RCC 7860 (cell line): ENCODE measurements at regions not wholly inside any gene's neighbourhood (a gene's known extent, or its start where the extent isn't known, plus 50 kb on each side); places are given as distances from the start of the nearest gene placed in this dataset.
"Not testable (repeated sequence)": the region's sequence is repeated elsewhere in the genome, so short reads cannot be mapped to it uniquely, and the experiment has no call there.

Experiments
- DNase-seq: peaks from one replicate; pipeline ENCODE4 v3.0.0-alpha.2; 2015; ENCODE audit warnings: low spot score
- FAIRE-seq: peaks from 2 replicates; lab custom pipeline; 2012; peaks lifted over from hg19 to GRCh38; lab: Jason Lieb, UNC

DNA sequence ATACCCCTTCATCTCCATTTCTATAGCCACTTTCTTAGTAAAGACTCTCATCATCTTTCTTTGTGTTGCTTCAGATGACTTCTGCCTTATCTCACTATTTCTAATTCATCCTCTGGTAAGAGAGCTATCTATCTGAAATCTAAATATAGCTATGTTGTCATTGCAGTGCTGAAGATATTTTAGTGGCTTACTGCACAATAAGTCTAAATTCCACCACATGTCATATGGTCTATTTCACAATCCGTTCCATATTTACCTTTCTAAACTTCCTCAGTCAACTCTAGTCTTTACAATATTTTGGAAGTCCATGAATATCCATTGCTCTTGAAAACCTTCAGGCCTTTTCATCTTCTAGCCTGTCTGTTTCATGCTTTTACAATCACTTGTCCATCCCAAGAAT, 465.1 kb upstream of the SLC10A2 start:
- DNase-seq (no peak), FAIRE-seq (no peak)

DNA sequence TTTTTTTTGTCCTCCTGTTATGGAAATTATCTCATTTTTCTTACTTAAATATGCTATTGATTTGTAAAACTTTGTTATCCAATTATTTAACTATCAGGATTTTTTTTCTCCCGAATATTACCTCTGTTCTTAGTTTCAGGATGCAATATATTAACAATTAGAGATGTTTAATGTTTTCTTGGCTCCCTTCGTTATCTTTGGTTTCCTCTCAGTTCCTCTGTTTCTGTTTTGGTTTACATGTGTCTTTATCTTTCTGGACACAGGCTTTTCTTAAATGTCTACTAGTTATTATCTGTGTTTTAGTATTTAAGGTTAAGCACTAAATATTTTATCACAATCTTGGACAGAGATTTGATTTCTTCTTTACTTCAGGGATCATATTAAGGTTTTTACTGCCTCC, 462.2 kb upstream of the SLC10A2 start:
- no peak for FAIRE-seq
- no peak for DNase-seq

DNA sequence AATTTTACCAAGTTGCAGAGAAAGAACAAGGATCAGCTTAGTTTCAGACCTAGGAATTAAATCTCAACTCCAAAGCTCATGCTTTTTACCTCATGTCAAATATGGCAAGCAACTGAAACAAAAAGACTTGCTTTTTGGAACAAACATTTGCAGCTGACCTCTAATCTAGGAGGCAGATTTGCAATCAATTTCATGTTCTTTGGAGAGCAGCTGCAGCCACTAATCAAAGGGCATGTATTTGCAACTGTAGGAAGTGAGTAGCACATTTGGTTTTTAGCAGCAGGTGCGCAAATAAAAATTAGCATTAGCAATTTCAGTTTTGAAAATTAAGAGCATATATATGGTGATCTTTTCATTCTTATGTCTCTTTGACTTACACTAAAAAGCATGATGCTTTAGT, 459.3 kb upstream of the SLC10A2 start:
- FAIRE-seq, result no peak
- no peak for DNase-seq

GRCh38 chr13:103523858-103524257, 457.6 kb upstream of the SLC10A2 start:
- FAIRE-seq, result no peak
- no peak for DNase-seq

GRCh38 chr13:103521532-103521931, 455.3 kb upstream of the SLC10A2 start:
- no peak for FAIRE-seq
- no peak for DNase-seq

DNA sequence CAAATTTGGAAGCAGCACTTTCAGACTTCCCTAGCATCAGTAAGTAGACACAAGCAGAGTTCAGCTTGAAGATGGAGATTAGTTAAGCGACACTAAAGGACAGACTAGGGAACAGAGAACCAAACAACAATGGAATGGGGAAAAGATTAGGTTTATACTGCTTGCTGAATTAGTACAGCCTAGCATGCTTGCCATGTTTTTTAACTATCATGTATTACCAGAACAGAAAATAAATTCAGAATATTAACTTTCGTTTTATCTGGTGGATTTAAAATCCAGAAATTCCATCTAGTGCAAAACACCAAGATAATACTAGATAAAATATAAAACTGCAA, 451.5 kb upstream of the SLC10A2 start:
- DNase-seq (no peak), FAIRE-seq (no peak)

DNA sequence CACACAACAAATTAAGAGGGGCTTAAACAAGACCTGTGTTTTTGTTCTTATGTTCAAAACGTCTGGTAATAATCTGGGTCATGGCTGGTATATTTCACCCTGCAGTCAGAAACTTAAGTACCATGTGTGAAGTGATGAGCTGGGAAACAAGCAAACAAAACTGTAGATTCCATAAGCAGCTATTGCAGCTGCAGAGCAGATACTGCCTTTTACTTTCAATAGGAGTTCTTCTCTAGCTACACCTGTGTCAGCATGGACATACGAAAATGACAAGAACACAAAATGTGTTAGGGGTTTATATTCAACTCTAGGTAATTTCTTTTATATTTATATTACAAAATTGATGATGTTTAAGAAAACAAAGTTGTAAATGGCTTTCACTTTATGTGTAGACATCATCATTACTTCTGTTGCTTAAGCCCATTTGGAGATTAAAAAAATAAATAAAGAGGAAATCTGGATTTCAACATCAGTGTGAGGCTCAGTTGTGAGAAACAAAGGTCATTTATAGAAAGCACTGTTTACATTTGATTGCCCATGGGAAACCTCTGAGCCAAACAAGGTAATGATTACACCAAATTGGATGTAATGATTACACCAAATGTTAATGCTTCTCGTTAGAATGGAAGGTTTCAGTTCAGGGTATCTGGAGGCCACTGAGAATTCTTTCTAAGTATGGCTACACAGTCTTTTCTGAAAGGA, 451.0 kb upstream of the SLC10A2 start:
- DNase-seq, result no peak
- no peak for FAIRE-seq

DNA sequence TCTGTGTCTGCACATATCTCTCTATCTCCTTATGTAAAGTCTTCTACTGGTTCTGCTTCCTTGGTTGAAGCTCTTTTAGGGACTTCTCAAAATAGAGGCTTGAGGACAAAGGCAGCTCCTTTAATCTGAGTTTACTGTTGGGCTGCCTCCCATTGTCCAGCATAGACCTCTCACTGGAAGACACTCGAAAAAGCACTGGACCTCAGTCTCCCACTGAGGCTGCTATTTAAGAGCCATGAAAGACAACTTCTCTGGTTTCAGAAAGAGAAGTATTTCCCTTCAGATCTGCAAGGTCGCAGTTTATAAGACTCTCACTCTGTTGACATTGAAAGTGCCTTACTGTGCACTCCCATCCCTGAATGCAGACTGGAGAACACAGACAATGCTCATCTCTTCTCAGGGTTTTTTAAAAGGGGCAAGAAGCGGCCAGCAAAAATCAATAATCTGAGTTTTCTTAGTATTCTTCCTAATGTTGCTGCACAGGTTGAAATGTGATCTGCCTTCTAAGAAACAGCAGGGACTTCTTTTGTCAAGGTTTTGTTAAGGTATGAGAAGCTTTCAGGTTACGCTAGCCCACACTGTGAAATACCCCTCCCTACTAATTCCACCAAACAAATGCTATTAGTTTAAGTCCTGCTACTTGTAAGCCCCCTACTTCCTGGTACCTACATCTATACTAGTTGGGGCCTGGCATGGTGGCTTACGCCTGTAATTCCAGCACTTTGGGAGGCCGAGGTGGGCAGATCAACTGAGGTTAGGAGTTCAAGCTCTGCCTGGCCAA, 450.0 kb upstream of the SLC10A2 start:
- FAIRE-seq, result no peak
- no peak for DNase-seq

- DNase-seq (no peak), FAIRE-seq (no peak)
Measured at GRCh38 chr13:103515410-103515809, 449.2 kb upstream of the SLC10A2 start.

DNA sequence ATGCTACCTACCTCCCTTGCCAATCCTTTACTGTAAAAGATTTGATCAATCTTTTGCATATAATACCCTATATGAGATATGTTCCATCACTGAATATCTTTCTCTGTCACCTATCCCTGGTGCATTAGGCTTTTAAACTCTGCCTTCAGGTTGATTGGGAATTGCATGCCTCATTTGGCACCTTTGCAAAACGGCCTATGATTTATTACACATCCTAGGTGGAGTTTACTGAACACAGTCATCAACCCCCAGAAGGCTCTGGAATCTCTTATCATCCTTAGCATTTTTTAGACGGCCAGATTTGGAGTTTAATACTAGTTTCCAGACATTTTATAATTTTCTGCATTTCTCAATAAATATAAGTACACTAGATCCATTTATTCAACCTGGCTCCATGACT, 448.4 kb upstream of the SLC10A2 start:
- FAIRE-seq, result no peak
- no peak for DNase-seq

DNA sequence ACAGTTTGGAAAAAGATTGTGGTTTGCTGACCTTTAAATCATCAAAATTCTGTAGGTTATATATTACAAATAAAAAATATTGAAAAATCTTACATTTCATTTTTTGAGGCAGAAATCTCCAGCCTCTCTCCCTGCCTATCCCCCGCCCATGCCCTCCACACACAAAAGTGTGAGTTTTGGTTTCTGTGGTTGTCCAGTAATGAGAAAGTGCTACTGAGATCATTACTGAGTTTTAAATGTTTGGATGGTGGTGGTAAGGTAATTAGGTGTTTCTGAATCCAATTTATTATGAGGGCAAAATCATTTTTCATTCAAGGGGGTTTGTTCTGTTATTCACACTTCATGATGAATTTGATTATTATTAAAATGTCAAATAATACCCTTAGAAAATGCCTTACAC, 448.0 kb upstream of the SLC10A2 start:
- DNase-seq (no peak), FAIRE-seq (no peak)

- FAIRE-seq (no peak), DNase-seq (no peak)
Measured at GRCh38 chr13:103510007-103510535, 443.9 kb upstream of the SLC10A2 start.

- FAIRE-seq (no peak), DNase-seq (no peak)
Measured at GRCh38 chr13:103497404-103497803, 431.2 kb upstream of the SLC10A2 start.

DNA sequence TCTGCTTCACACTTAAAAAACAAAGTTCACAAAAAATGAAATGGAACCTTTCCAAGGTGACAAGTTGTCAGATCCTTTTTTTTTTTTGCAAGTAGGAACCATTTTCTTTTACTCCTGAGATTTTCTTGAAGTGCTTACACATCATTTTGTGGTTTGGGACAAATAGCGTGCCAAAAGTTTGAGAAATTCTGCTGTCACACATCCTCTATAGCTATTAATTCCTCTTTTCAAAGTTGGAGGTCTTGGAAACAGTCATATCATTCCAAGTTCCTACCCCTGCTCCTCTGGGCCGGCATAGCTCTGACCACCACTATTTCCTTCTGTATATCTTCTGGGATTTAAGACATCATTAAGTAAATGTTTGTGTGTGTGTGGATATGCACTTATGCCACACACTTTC, 421.6 kb upstream of the SLC10A2 start:
- FAIRE-seq (no peak), DNase-seq (no peak)

GRCh38 chr13:103473081-103473480, 406.9 kb upstream of the SLC10A2 start:
- DNase-seq, result no peak
- no peak for FAIRE-seq

GRCh38 chr13:103471896-103472295, 405.7 kb upstream of the SLC10A2 start:
- FAIRE-seq (no peak), DNase-seq (no peak)

DNA sequence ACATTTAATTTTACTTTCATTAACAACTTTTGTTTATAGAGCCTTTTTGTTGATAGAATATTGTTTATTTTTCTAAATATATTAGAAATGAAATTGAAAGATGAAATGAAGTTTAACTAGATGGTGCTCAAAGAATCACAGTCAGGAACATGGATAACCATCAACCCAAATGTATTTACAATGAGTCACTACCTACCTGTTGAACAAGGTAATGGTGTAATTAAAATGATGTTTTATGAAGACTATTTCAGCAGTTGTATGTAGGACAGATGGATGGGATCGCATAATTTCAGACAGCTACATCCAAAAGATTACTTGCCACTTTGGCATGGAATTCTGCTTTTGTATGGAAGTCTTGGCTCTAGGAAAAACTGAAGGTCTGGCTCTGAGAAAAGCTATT, 403.6 kb upstream of the SLC10A2 start:
- FAIRE-seq (no peak), DNase-seq (no peak)

DNA sequence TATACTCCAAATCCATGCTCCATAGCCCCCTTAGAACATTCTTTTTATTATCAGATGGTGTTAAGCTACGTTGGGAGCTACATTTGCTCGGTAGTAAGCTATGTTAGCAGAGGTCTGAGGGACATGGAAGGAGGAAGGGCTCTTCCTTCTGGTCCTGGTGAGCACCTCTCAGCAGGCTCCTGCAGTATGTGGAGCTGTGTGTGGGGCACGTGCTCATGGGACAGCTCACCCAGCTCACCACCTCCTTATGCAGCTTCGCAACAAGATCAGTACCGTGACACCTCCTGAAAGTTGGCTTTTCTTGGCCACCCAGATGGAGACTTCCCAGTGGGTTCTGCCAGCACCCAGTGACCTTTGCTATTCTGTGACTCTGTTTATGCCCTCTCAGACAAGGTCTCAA, 400.5 kb upstream of the SLC10A2 start:
- FAIRE-seq (no peak), DNase-seq (no peak)

- DNase-seq, FAIRE-seq: not testable (repeated sequence)
Measured at GRCh38 chr13:103460246-103460645, 394.0 kb upstream of the SLC10A2 start.

DNA sequence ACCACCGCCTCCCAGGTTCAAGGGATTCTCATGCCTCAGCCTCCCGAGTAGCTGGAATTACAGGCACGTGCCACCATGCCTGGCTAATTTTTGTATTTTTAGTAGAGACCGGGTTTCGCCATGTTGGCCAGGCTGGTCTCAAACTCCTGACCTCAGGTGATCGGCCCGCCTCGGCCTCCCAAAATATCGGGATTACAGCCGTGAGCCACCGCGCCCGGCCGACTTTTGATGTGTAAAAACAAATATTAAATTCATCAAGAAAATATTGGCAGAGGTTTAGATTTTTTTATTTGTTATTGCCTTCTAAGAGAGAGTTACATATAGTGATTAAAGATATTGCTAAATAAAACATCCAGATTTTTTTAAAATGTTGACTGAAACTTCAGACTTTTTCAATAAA, 390.8 kb upstream of the SLC10A2 start:
- not testable (repeated sequence) for FAIRE-seq

DNA sequence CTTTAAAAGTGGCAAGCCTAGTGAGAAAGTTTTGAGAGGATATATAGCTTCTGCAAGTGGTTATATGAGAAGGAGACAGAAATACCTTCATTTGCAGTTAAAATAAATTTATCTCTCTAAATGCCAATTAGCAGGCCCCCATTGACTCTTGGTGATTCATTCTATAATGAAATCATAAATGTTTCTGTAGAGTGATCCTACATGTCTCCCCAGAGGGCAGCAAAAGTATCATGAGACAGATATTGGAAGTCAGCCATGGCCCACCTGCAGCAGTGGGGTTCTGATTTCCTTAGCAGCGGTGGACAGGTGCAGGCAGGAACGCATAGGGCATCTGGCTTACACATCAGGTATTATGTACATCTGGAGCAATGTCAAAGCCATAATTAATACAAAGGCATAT, 385.4 kb upstream of the SLC10A2 start:
- DNase-seq, result no peak
- FAIRE-seq, result no peak

More for the DNA sequence above, 390.8 kb upstream of the SLC10A2 start:
- not testable (repeated sequence) for DNase-seq

GRCh38 chr13:103443604-103444003, 377.4 kb upstream of the SLC10A2 start:
- FAIRE-seq (no peak), DNase-seq (no peak)
